ENCODE measurements at regions not wholly inside any gene's neighbourhood (a gene's known extent, or its start where the extent isn't known, plus 50 kb on each side); places are given as distances from the start of the nearest gene placed in this dataset.

DNA sequence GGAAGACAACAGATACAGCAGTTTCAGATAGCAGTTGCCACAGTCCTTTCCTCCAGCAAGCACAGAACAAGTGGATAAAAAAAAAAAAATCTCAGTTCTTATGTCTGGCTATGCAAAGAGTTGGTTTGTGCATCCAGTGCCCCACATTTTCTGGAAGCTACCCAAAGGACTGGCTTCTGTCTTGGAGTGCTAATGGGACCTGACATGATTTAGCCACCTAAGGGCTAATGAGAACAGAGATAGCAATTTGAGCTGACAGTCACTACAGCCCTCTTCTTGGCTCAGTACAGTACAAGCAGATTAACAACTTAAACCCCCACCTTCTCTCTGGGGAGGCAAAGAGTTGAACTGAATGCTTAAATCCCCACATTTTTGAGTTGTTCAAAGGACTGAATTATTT is 976.8 kb downstream of the TBC1D32 start:
- Histone ChIP-seq H3K27me3 (ENCODE audit: control insufficient read depth, insufficient read depth, low read length) (no peaks in the 10 kb centered on the region), H3K9me3 (ENCODE audit: control insufficient read depth in 2 of 3, insufficient read depth in 1 of 3, low read length in 3 of 3) (peaks cover 0 to 14% (median 2%) of the 10 kb centered on the region in 3 donors), H3K4me1 (ENCODE audit: control insufficient read depth in 2 of 3, insufficient read depth in 2 of 3, low read depth in 1 of 3, low read length in 3 of 3) (no peaks in the 10 kb centered on the region), H3K9ac (ENCODE audit: low read length in 3 of 3) (no peak overlapping the region), H3K27ac (ENCODE audit: low read depth in 2 of 2, low read length in 2 of 2) (no peak overlapping the region), H3K4me3 (ENCODE audit: low read length in 3 of 3) (no peak overlapping the region), H3K36me3 (ENCODE audit: control insufficient read depth in 2 of 3, insufficient read depth in 3 of 3, low read length in 3 of 3) (no peaks in the 10 kb centered on the region)
- intact Hi-C loops (cut with DNase I), result no loop called here
- TF ChIP-seq, protein P1, sequence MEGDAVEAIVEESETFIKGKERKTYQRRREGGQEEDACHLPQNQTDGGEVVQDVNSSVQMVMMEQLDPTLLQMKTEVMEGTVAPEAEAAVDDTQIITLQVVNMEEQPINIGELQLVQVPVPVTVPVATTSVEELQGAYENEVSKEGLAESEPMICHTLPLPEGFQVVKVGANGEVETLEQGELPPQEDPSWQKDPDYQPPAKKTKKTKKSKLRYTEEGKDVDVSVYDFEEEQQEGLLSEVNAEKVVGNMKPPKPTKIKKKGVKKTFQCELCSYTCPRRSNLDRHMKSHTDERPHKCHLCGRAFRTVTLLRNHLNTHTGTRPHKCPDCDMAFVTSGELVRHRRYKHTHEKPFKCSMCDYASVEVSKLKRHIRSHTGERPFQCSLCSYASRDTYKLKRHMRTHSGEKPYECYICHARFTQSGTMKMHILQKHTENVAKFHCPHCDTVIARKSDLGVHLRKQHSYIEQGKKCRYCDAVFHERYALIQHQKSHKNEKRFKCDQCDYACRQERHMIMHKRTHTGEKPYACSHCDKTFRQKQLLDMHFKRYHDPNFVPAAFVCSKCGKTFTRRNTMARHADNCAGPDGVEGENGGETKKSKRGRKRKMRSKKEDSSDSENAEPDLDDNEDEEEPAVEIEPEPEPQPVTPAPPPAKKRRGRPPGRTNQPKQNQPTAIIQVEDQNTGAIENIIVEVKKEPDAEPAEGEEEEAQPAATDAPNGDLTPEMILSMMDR (IDR thresholded peaks at IDR 0.05; ENCODE audit: borderline replicate concordance, extremely low read depth, insufficient read depth), result no peak
- FAIRE-seq (no peak), DNase-seq (no peak)

DNA sequence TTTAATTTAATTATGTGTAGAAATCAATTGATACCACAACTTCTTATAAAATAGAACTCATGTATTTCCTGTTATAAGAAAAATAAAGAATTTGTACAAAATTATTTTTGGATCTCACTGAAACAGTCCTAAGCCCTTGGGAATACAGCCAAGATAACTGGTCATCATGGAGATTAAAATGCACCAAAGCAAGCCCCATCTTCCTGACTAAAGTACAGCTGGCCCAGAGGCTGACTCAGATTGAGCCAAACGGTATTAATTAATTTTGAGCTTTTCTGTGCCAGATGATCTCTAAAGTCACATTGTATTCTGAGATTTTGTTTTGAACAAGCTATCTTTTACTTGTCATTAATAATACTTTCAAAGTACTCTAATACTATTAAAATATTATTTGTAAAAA is 978.5 kb downstream of the TBC1D32 start:
- Histone ChIP-seq H3K4me3 (ENCODE audit: low read length in 3 of 3) (no peak overlapping the region), H3K9ac (ENCODE audit: low read length in 3 of 3) (no peak overlapping the region), H3K36me3 (ENCODE audit: control insufficient read depth in 2 of 3, insufficient read depth in 3 of 3, low read length in 3 of 3) (no peaks in the 10 kb centered on the region), H3K4me1 (ENCODE audit: control insufficient read depth in 2 of 3, insufficient read depth in 2 of 3, low read depth in 1 of 3, low read length in 3 of 3) (no peaks in the 10 kb centered on the region), H3K27ac (ENCODE audit: low read depth in 2 of 2, low read length in 2 of 2) (no peak overlapping the region), H3K9me3 (ENCODE audit: control insufficient read depth in 2 of 3, insufficient read depth in 1 of 3, low read length in 3 of 3) (peaks cover 0 to 14% (median 2%) of the 10 kb centered on the region in 3 donors), H3K27me3 (ENCODE audit: control insufficient read depth, insufficient read depth, low read length) (no peaks in the 10 kb centered on the region)
- TF ChIP-seq, protein P1 (IDR thresholded peaks at IDR 0.05; ENCODE audit: borderline replicate concordance, extremely low read depth, insufficient read depth), result no peak
- DNase-seq (no peak), FAIRE-seq (no peak)
- intact Hi-C loops (cut with DNase I), result no loop called here

DNA sequence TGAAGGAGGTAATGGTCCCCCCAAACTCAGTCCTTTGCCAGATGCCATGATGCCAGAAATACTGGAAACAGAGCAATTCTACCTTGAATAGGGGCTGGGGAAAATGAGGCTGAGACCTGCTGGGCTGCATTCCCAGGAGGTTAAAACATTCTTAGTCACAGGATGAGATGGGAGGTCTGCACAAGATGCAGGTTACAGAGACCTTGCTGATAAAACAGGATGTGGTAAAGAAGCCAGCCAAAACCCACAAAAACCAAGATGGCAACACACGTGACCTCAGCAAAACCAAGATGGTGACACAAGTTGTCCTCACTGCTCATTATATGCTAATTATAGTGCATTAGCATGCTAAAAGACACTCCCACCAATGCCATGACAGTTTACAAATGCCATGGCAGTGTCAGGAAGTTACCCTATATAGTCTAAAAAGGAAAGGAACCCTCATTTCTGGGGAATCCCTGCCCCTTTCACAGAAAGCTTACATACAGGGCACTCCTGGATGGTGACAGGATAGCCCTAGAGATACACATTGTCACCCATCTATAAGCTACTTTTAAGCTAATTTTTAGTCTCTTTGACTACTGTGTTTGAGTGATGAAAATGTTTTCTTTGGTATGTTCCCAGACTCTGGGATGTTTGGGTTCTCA is 979.7 kb downstream of the TBC1D32 start:
- no peaks in the 10 kb centered on the region for H3K4me1 ChIP-seq (ENCODE audit: control insufficient read depth in 2 of 3, insufficient read depth in 2 of 3, low read depth in 1 of 3, low read length in 3 of 3)
- no peak overlapping the region for H3K4me3 ChIP-seq (ENCODE audit: low read length in 3 of 3)
- H3K27ac ChIP-seq (ENCODE audit: low read depth in 2 of 2, low read length in 2 of 2), result no peak overlapping the region
- TF ChIP-seq, protein P1 (IDR thresholded peaks at IDR 0.05; ENCODE audit: borderline replicate concordance, extremely low read depth, insufficient read depth), result no peak
- FAIRE-seq (no peak), DNase-seq (no peak)
- no peaks in the 10 kb centered on the region for H3K27me3 ChIP-seq (ENCODE audit: control insufficient read depth, insufficient read depth, low read length)
- intact Hi-C loops (cut with DNase I), result no loop called here
- H3K9ac ChIP-seq (ENCODE audit: low read length in 3 of 3), result no peak overlapping the region
- peaks cover 0 to 9% (median 2%) of the 10 kb centered on the region in 3 donors for H3K9me3 ChIP-seq (ENCODE audit: control insufficient read depth in 2 of 3, insufficient read depth in 1 of 3, low read length in 3 of 3)
- H3K36me3 ChIP-seq (ENCODE audit: control insufficient read depth in 2 of 3, insufficient read depth in 3 of 3, low read length in 3 of 3), result no peaks in the 10 kb centered on the region

DNA sequence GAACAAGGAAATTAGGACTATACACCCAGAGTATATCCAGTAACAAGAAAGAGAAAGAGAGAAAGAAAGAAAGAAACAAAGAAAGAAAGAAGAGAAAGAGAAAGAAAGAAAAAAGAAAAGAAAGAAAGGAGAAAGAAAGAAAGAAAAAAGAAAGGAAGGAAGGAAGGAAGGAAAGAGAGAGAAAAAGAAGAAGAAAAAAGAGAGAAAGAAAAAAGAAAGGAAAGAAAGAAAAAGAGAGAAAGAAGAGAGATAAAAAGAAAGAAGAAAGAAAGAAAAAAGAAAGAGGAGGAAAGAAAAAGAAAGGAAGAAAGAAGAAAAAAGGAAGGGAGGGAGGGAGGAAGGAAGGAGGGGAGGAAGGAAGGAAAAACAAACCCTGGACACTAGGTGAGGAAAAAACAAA is 981.8 kb downstream of the TBC1D32 start:
- Histone ChIP-seq H3K27me3 (ENCODE audit: control insufficient read depth, insufficient read depth, low read length) (no peaks in the 10 kb centered on the region), H3K36me3 (ENCODE audit: control insufficient read depth in 2 of 3, insufficient read depth in 3 of 3, low read length in 3 of 3) (no peaks in the 10 kb centered on the region), H3K4me1 (ENCODE audit: control insufficient read depth in 2 of 3, insufficient read depth in 2 of 3, low read depth in 1 of 3, low read length in 3 of 3) (no peaks in the 10 kb centered on the region), H3K27ac (ENCODE audit: low read depth in 2 of 2, low read length in 2 of 2) (no peak overlapping the region), H3K4me3 (ENCODE audit: low read length in 3 of 3) (no peak overlapping the region), H3K9ac (ENCODE audit: low read length in 3 of 3) (no peak overlapping the region), H3K9me3 (ENCODE audit: control insufficient read depth in 2 of 3, insufficient read depth in 1 of 3, low read length in 3 of 3) (peaks cover 0 to 2% (median 0%) of the 10 kb centered on the region in 3 donors)
- intact Hi-C loops (cut with DNase I), result no loop called here
- FAIRE-seq (no peak), DNase-seq (no peak)
- TF ChIP-seq, protein P1 (IDR thresholded peaks at IDR 0.05; ENCODE audit: borderline replicate concordance, extremely low read depth, insufficient read depth), result no peak

Data from kidney (tissue), 13 donors.